GM23248 (cell line): ENCODE measurements at regions not wholly inside any gene's neighbourhood (a gene's known extent, or its start where the extent isn't known, plus 50 kb on each side); places are given as distances from the start of the nearest gene placed in this dataset.

Source experiments
- EZH2 ChIP-seq: fragments of 200-600 bp; sonication (generic); IDR thresholded peaks from 2 replicates; pipeline ENCODE4 v1.6.1; 2018; ENCODE audit warnings: antibody characterized with exemption, mild to moderate bottlenecking; ENCODE audit not compliant: insufficient read depth, poor library complexity, severe bottlenecking
- EZH2phosphoT487 ChIP-seq: fragments of 200-600 bp; sonication (generic); IDR thresholded peaks from 2 replicates; pipeline ENCODE4 v1.6.1; 2018; ENCODE audit warnings: antibody characterized with exemption, moderate library complexity, mild to moderate bottlenecking, low read depth; ENCODE audit not compliant: insufficient read depth

- TF ChIP-seq EZH2phosphoT487 (no peak), EZH2 (no peak)
Observed at GRCh38 chr9:74218385-74219063, 278.6 kb upstream of the RORB start.
